ENCODE measurements at regions not wholly inside any gene's neighbourhood (a gene's known extent, or its start where the extent isn't known, plus 50 kb on each side); places are given as distances from the start of the nearest gene placed in this dataset.

DNA sequence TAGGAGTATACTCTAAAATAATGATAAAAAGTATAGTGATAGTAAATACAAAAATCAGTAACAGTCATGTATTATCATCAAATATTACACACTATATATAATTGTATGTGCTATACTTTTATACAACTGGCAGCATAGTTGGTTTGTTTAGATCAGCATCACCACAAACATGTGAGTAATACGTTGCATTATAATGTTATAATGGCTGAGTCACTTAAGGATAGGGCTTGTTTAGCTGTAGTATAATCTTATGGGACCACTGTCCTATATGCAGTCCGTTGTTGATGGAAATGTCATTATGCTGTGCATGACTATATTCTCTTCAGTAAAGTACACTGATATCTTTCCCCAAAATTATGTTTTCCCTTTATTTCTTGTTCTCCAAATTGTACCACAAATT is 92.8 kb downstream of the LYPLAL1 start (continued):
- TF ChIP-seq, protein P1, sequence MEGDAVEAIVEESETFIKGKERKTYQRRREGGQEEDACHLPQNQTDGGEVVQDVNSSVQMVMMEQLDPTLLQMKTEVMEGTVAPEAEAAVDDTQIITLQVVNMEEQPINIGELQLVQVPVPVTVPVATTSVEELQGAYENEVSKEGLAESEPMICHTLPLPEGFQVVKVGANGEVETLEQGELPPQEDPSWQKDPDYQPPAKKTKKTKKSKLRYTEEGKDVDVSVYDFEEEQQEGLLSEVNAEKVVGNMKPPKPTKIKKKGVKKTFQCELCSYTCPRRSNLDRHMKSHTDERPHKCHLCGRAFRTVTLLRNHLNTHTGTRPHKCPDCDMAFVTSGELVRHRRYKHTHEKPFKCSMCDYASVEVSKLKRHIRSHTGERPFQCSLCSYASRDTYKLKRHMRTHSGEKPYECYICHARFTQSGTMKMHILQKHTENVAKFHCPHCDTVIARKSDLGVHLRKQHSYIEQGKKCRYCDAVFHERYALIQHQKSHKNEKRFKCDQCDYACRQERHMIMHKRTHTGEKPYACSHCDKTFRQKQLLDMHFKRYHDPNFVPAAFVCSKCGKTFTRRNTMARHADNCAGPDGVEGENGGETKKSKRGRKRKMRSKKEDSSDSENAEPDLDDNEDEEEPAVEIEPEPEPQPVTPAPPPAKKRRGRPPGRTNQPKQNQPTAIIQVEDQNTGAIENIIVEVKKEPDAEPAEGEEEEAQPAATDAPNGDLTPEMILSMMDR (IDR thresholded peaks at IDR 0.05 in 2 of 3, conservative IDR thresholded peaks at IDR 0.05 in 1 of 3; ENCODE audit: borderline replicate concordance in 1 of 3, insufficient read depth in 1 of 3, low read depth in 2 of 3, low read length in 2 of 3): no peak
- TF ChIP-seq ZFX (IDR thresholded peaks at IDR 0.05) (no peak), SP1 (IDR thresholded peaks at IDR 0.05; ENCODE audit: low read depth) (no peak), SIN3A (IDR thresholded peaks at IDR 0.05; ENCODE audit: low read depth) (no peak)

DNA sequence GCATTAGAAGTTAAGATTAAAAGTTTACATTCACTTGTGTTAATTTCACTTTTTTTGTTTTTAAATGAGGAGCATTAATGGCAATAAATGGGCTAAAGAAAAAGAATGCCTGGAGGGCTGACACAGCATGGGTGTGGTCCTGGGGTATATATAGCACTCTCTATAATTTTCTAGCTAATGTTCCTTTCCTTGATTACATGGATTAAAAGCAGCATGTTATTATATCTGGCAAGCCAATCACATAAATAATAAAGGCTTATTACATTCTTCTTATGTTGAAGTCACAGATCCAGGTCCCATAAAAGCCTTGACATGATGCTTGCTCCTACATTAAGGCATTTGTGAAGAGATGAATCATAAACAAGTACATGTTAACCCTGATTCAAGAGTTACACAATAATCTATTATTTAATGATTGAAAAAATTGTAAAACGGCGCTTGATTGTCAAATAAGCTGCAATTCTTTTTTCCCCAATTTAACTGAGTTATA is 91.4 kb downstream of the LYPLAL1 start:
- Histone ChIP-seq H3K27ac (ENCODE audit: low read depth, low read length) (no peak overlapping the region), H3K79me2 (ENCODE audit: insufficient read depth, low read length) (no peaks in the 10 kb centered on the region), H3K9ac (ENCODE audit: low read length) (no peak overlapping the region), H3K4me1 (ENCODE audit: control insufficient read depth in 1 of 2, insufficient read depth in 2 of 2, low read length in 2 of 2) (no peaks in the 10 kb centered on the region), H3K36me3 (ENCODE audit: control insufficient read depth in 1 of 2, insufficient read depth in 2 of 2, low read length in 2 of 2) (no peaks in the 10 kb centered on the region), H3K9me3 (ENCODE audit: control insufficient read depth in 1 of 2, insufficient read depth in 1 of 2, low read depth in 1 of 2, low read length in 2 of 2) (no peaks in the 10 kb centered on the region), H3K27me3 (ENCODE audit: insufficient read depth, low read length) (no peaks in the 10 kb centered on the region), H3K4me2 (ENCODE audit: low read length) (no peak overlapping the region), H3K4me3 (replicated peaks in 1 of 2; ENCODE audit: low read depth in 1 of 2, low read length in 2 of 2) (no peak overlapping the region), H2AFZ (ENCODE audit: low read depth, low read length, poor library complexity, severe bottlenecking) (no peak overlapping the region), H4K20me1 (ENCODE audit: insufficient read depth) (no peaks in the 10 kb centered on the region), H3K9me2 (ENCODE audit: insufficient read depth) (no peaks in the 10 kb centered on the region)
- DNase-seq (ENCODE audit: low read depth, low spot score) (no peak), ATAC-seq (no peak)
- BruUV-seq (replicated peaks): no TSS peak
- TF ChIP-seq EGR1 (IDR thresholded peaks at IDR 0.05; ENCODE audit: low read depth) (no peak), TCF7L2 (IDR thresholded peaks at IDR 0.05; ENCODE audit: borderline replicate concordance, extremely low read depth, insufficient read depth, insufficient read length) (no peak), EZH2 (IDR thresholded peaks at IDR 0.05) (no peak), ZNF274 (IDR thresholded peaks at IDR 0.05; ENCODE audit: low read depth, low read length) (no peak), YY1 (IDR thresholded peaks at IDR 0.05; ENCODE audit: extremely low read depth, insufficient replicate concordance, low read depth, low read length) (no peak), ELF1 (IDR thresholded peaks at IDR 0.05; ENCODE audit: borderline replicate concordance, low read depth) (no peak)
- TF ChIP-seq, protein P2, sequence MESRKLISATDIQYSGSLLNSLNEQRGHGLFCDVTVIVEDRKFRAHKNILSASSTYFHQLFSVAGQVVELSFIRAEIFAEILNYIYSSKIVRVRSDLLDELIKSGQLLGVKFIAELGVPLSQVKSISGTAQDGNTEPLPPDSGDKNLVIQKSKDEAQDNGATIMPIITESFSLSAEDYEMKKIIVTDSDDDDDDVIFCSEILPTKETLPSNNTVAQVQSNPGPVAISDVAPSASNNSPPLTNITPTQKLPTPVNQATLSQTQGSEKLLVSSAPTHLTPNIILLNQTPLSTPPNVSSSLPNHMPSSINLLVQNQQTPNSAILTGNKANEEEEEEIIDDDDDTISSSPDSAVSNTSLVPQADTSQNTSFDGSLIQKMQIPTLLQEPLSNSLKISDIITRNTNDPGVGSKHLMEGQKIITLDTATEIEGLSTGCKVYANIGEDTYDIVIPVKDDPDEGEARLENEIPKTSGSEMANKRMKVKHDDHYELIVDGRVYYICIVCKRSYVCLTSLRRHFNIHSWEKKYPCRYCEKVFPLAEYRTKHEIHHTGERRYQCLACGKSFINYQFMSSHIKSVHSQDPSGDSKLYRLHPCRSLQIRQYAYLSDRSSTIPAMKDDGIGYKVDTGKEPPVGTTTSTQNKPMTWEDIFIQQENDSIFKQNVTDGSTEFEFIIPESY (IDR thresholded peaks at IDR 0.05; ENCODE audit: extremely low read depth, insufficient replicate concordance, low read length): no peak
- ChIA-PET RAD21 (ENCODE audit: low non-redundant PET in 1 of 2, low total read pairs in 2 of 2, uncharacterized antibody in 2 of 2, unreplicated experiment in 2 of 2) (no interaction called here), POLR2A (no interaction called here), CTCF (no interaction called here)
- intact Hi-C loops (cut with micrococcal nuclease): no loop called here

All from HCT116 (cell line).